AML-193 (cell line): ENCODE measurements at regions not wholly inside any gene's neighbourhood (a gene's known extent, or its start where the extent isn't known, plus 50 kb on each side); places are given as distances from the start of the nearest gene placed in this dataset.

ENCODE experiments used
- DNase-seq, 2 experiments: peaks; one replicate each; lab custom pipeline; 2025; lab: John Stamatoyannopoulos, UW

- no peak for DNase-seq
Observed at GRCh38 chr9:119639287-119639955, 270.2 kb upstream of the BRINP1 start.

GRCh38 chr9:119634006-119634405, 264.8 kb upstream of the BRINP1 start:
- DNase-seq: no peak

GRCh38 chr9:119611565-119611964, 242.3 kb upstream of the BRINP1 start:
- no peak for DNase-seq

GRCh38 chr9:119609277-119609971, 240.2 kb upstream of the BRINP1 start:
- no peak for DNase-seq

- DNase-seq: no peak
Observed at GRCh38 chr9:119601632-119602031, 232.4 kb upstream of the BRINP1 start.

- no peak for DNase-seq
Observed at GRCh38 chr9:119597499-119597898, 228.3 kb upstream of the BRINP1 start.

- DNase-seq: no peak
Observed at GRCh38 chr9:119596703-119597102, 227.5 kb upstream of the BRINP1 start.

GRCh38 chr9:119588874-119589744, 219.9 kb upstream of the BRINP1 start:
- no peak for DNase-seq

GRCh38 chr9:119577881-119578280, 208.6 kb upstream of the BRINP1 start:
- DNase-seq: no peak

- no peak for DNase-seq
Observed at GRCh38 chr9:119559986-119560385, 190.8 kb upstream of the BRINP1 start.

- DNase-seq: no peak
Observed at GRCh38 chr9:119559056-119559455, 189.8 kb upstream of the BRINP1 start.

- DNase-seq: no peak
Observed at GRCh38 chr9:119556129-119556875, 187.1 kb upstream of the BRINP1 start.

GRCh38 chr9:119544492-119544891, 175.3 kb upstream of the BRINP1 start:
- no peak for DNase-seq

GRCh38 chr9:119537138-119537537, 167.9 kb upstream of the BRINP1 start:
- no peak for DNase-seq

- DNase-seq: no peak
Observed at GRCh38 chr9:119533504-119533903, 164.3 kb upstream of the BRINP1 start.

GRCh38 chr9:119526698-119527097, 157.5 kb upstream of the BRINP1 start:
- DNase-seq: no peak

GRCh38 chr9:119523508-119523907, 154.3 kb upstream of the BRINP1 start:
- DNase-seq: no peak

GRCh38 chr9:119522381-119522780, 153.1 kb upstream of the BRINP1 start:
- DNase-seq: no peak

- DNase-seq: no peak
Observed at GRCh38 chr9:119509291-119509905, 140.2 kb upstream of the BRINP1 start.

- no peak for DNase-seq
Observed at GRCh38 chr9:119501374-119501773, 132.1 kb upstream of the BRINP1 start.

GRCh38 chr9:119500072-119500771, 131.0 kb upstream of the BRINP1 start:
- DNase-seq: no peak
